Parathyroid adenoma (tissue), 2 donors: ENCODE measurements at regions not wholly inside any gene's neighbourhood (a gene's known extent, or its start where the extent isn't known, plus 50 kb on each side); places are given as distances from the start of the nearest gene placed in this dataset.

Experiments used
- H2AFZ ChIP-seq: fragments of 300-600 bp; sonication (generic); one replicate; pipeline ENCODE4 v1.7.0; 2017; ENCODE audit warnings: antibody characterized with exemption, mild to moderate bottlenecking
- H3K27ac ChIP-seq: fragments of 300-600 bp; sonication (generic); one replicate; pipeline ENCODE4 v1.7.0; 2017
- H3K27me3 ChIP-seq: fragments of 300-600 bp; sonication (generic); one replicate; pipeline ENCODE4 v1.7.0; 2017; ENCODE audit warnings: low read length; ENCODE audit not compliant: control insufficient read depth, insufficient read depth
- H3K36me3 ChIP-seq: fragments of 300-600 bp; sonication (generic); one replicate; pipeline ENCODE4 v1.7.0; 2017; ENCODE audit warnings: low read length; ENCODE audit not compliant: control insufficient read depth, insufficient read depth
- H3K4me1 ChIP-seq: fragments of 300-600 bp; sonication (generic); one replicate; pipeline ENCODE4 v1.7.0; 2017; ENCODE audit warnings: control low read depth
- H3K4me2 ChIP-seq: fragments of 300-600 bp; sonication (generic); one replicate; pipeline ENCODE4 v1.7.0; 2017; ENCODE audit warnings: low read length
- H3K4me3 ChIP-seq: fragments of 300-600 bp; sonication (generic); one replicate; pipeline ENCODE4 v1.7.0; 2017; ENCODE audit warnings: low read depth, low read length
- H3K79me2 ChIP-seq: fragments of 300-600 bp; sonication (generic); one replicate; pipeline ENCODE4 v1.7.0; 2017; ENCODE audit warnings: control low read depth
- H3K9ac ChIP-seq: fragments of 300-600 bp; sonication (generic); one replicate; pipeline ENCODE4 v1.7.0; 2017; ENCODE audit warnings: mild to moderate bottlenecking
- H3K9me3 ChIP-seq: fragments of 300-600 bp; sonication (generic); one replicate; pipeline ENCODE4 v1.7.0; 2017; ENCODE audit warnings: low read length; ENCODE audit not compliant: control insufficient read depth
- CTCF ChIP-seq: fragments of 300-600 bp; sonication (generic); IDR thresholded peaks from one replicate; pipeline ENCODE4 v1.7.0; 2017; ENCODE audit warnings: antibody characterized with exemption, mild to moderate bottlenecking
- donor health status: primary hyperparathyroidism.

GRCh38 chr17:77446940-77447634 lies 306.3 kb downstream of the SEC14L1 start:
- H3K27me3 ChIP-seq, result no peaks in the 10 kb centered on the region
- H3K4me1 ChIP-seq, result peaks cover 41% of the 10 kb centered on the region
- H3K9me3 ChIP-seq, result no peaks in the 10 kb centered on the region
- peaks cover 70% of the 10 kb centered on the region for H3K79me2 ChIP-seq
- no peaks in the 10 kb centered on the region for H3K36me3 ChIP-seq
- no peak overlapping the region for H2AFZ ChIP-seq
- no peak overlapping the region for H3K4me2 ChIP-seq
- TF ChIP-seq CTCF, result no peak
- peak overlapping the region; percentile 53 for H3K27ac ChIP-seq
- H3K9ac ChIP-seq, result no peak overlapping the region
- no peak overlapping the region for H3K4me3 ChIP-seq

DNA sequence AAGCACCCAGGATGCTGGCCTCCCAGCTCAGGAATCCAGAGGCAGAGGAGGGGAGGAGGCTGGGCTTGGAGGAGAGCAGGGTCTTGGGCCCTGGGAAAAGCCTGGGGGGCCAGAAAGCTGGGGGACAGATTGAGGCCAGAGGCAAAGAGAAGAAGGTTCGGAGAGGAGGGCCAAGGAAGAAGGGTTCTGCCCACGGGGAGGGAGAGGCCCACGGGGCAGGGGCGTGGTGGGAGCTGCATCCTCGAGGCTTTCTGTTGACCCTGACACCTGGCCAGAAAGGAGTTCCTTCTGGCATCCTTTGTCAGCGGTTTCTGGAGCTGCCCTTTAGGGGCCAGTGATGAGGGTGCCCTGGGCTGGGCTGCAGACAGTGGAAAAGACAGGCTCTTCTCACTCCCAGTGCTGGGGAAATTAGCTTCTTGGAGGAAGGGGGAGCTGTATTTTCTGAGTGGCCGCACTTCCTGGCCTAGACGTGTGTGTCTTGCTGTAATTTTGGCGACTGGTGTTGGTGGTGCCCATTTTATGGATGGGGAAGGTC lies 308.7 kb downstream of the SEC14L1 start:
- Histone ChIP-seq H3K4me3 (no peak overlapping the region), H3K27ac (peak overlapping the region; percentile 47), H3K27me3 (no peaks in the 10 kb centered on the region), H3K9me3 (no peaks in the 10 kb centered on the region), H2AFZ (no peak overlapping the region), H3K36me3 (no peaks in the 10 kb centered on the region), H3K4me1 (peaks cover 41% of the 10 kb centered on the region), H3K9ac (no peak overlapping the region), H3K79me2 (peaks cover 68% of the 10 kb centered on the region), H3K4me2 (no peak overlapping the region)
- no peak for TF ChIP-seq CTCF

- no peak for TF ChIP-seq CTCF
- no peak overlapping the region for H2AFZ ChIP-seq
- H3K4me1 ChIP-seq, result peaks cover 40% of the 10 kb centered on the region
- H3K27me3 ChIP-seq, result no peaks in the 10 kb centered on the region
- H3K27ac ChIP-seq, result peak overlapping the region; percentile 47
- no peak overlapping the region for H3K4me3 ChIP-seq
- H3K9me3 ChIP-seq, result no peaks in the 10 kb centered on the region
- no peak overlapping the region for H3K4me2 ChIP-seq
- no peaks in the 10 kb centered on the region for H3K36me3 ChIP-seq
- H3K9ac ChIP-seq, result no peak overlapping the region
- peaks cover 65% of the 10 kb centered on the region for H3K79me2 ChIP-seq
Observed at GRCh38 chr17:77449908-77450741, 309.4 kb downstream of the SEC14L1 start.

DNA sequence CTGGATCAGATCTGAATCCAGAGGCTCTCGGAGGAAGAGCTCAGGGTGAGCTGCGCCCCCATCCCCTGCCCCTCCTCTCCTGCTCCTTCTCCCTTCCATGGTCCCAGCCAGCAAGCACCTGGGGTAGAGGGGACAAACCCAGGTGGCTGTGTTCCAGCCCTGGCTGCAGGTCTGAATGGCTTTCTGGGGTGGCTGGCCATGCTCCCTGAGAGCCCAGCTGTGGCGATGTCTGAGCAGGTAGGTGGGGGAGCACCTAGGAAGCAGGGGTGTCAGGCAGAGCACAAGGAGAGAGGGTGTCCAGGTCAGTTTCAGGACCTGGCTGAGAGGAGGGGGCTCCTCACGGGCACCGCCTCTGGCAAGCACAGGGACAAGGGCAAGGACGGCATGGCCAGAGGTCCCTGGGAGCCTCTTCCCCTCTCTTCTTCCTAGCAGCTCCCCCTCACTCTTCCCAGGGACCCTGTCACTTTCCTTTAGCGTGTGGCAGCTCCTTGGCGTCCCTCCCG lies 310.0 kb downstream of the SEC14L1 start:
- TF ChIP-seq CTCF, result no peak
- H3K79me2 ChIP-seq, result peaks cover 65% of the 10 kb centered on the region
- H3K4me2 ChIP-seq, result peak overlapping the region; percentile 41
- H3K4me1 ChIP-seq, result peaks cover 33% of the 10 kb centered on the region
- H3K27ac ChIP-seq, result peak overlapping the region; percentile 47
- H3K27me3 ChIP-seq, result no peaks in the 10 kb centered on the region
- no peak overlapping the region for H2AFZ ChIP-seq
- H3K9me3 ChIP-seq, result no peaks in the 10 kb centered on the region
- no peak overlapping the region for H3K4me3 ChIP-seq
- H3K36me3 ChIP-seq, result no peaks in the 10 kb centered on the region
- no peak overlapping the region for H3K9ac ChIP-seq
